ENCODE measurements at regions not wholly inside any gene's neighbourhood (a gene's known extent, or its start where the extent isn't known, plus 50 kb on each side); places are given as distances from the start of the nearest gene placed in this dataset.

DNA sequence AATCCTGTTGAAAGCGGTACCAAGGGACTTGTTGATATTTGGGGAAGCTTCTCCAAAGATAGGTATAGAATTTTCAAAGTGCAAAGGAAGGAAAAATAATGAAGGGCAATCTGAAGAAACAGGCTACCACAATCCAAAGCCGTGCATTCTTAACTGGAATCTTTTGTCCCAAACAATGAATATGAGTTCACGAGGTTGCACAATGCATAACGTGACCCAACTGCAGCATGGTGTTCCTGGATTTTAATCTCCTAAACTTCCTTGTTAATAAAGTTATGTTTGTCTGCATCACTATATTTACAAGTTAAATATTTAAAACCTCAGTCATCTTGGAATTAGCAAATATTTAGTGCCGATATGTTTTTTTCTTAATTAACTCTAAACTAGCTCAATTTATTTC lies 203.7 kb downstream of the WDR11 start:
- H3K27ac ChIP-seq (ENCODE audit: low read depth, low read length) = no peak overlapping the region

DNA sequence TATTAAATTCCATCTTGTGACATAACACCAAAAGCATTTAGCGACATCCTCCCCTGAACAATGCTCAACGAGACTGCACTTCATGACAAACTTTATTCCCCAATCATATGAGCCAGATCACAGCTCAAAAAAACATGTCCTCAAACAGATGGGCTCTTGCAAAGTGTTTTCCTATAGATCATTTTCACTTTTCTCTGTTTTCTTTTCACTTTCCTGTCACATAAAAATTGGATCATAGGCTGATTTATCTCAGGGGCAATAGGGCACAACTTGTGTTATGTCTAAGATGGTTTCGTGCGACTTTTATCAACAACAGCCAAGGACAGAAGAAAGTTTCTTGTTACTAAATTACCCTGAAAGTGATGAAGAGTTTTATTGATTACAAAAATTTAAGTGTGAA lies 206.1 kb downstream of the WDR11 start:
- Histone ChIP-seq H3K4me2 (ENCODE audit: low read depth, low read length, poor library complexity, severe bottlenecking) (no peak overlapping the region), H3K9ac (ENCODE audit: low read length) (no peak overlapping the region), H3K9me3 (ENCODE audit: insufficient read depth, low read length) (no peaks in the 10 kb centered on the region), H3K9me2 (replicated peaks; ENCODE audit: insufficient read depth, low read length) (no peaks in the 10 kb centered on the region), H3K4me3 (ENCODE audit: insufficient read depth, low read length, poor library complexity, severe bottlenecking) (no peak overlapping the region), H3K36me3 (ENCODE audit: low read length) (no peaks in the 10 kb centered on the region), H3F3A (ENCODE audit: insufficient read depth) (no peaks in the 10 kb centered on the region), H3K79me2 (ENCODE audit: insufficient read depth, low read length) (no peaks in the 10 kb centered on the region), H2AFZ (ENCODE audit: low read depth, low read length, severe bottlenecking) (no peak overlapping the region), H3K27me3 (ENCODE audit: low read length) (no peaks in the 10 kb centered on the region), H3K27ac (ENCODE audit: low read depth, low read length) (no peak overlapping the region), H4K20me1 (ENCODE audit: low read depth, low read length) (no peaks in the 10 kb centered on the region)
- TF ChIP-seq, protein P1, sequence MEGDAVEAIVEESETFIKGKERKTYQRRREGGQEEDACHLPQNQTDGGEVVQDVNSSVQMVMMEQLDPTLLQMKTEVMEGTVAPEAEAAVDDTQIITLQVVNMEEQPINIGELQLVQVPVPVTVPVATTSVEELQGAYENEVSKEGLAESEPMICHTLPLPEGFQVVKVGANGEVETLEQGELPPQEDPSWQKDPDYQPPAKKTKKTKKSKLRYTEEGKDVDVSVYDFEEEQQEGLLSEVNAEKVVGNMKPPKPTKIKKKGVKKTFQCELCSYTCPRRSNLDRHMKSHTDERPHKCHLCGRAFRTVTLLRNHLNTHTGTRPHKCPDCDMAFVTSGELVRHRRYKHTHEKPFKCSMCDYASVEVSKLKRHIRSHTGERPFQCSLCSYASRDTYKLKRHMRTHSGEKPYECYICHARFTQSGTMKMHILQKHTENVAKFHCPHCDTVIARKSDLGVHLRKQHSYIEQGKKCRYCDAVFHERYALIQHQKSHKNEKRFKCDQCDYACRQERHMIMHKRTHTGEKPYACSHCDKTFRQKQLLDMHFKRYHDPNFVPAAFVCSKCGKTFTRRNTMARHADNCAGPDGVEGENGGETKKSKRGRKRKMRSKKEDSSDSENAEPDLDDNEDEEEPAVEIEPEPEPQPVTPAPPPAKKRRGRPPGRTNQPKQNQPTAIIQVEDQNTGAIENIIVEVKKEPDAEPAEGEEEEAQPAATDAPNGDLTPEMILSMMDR (IDR thresholded peaks at IDR 0.05; ENCODE audit: insufficient read depth, low read length, poor library complexity, severe bottlenecking) = no peak
- TF ChIP-seq EZH2phosphoT487 (conservative IDR thresholded peaks at IDR 0.05; ENCODE audit: low read length) = no peak

More for the DNA sequence above, 203.7 kb downstream of the WDR11 start:
- no peak overlapping the region for H2AFZ ChIP-seq (ENCODE audit: low read depth, low read length, severe bottlenecking)
- TF ChIP-seq, protein P1 (IDR thresholded peaks at IDR 0.05; ENCODE audit: insufficient read depth, low read length, poor library complexity, severe bottlenecking) = no peak
- TF ChIP-seq EZH2phosphoT487 (conservative IDR thresholded peaks at IDR 0.05; ENCODE audit: low read length) = no peak
- H3K9me2 ChIP-seq (replicated peaks; ENCODE audit: insufficient read depth, low read length) = no peaks in the 10 kb centered on the region
- H3K79me2 ChIP-seq (ENCODE audit: insufficient read depth, low read length) = no peaks in the 10 kb centered on the region
- no peaks in the 10 kb centered on the region for H3K27me3 ChIP-seq (ENCODE audit: low read length)
- no peaks in the 10 kb centered on the region for H3K36me3 ChIP-seq (ENCODE audit: low read length)
- no peaks in the 10 kb centered on the region for H3K9me3 ChIP-seq (ENCODE audit: insufficient read depth, low read length)
- no peaks in the 10 kb centered on the region for H4K20me1 ChIP-seq (ENCODE audit: low read depth, low read length)
- no peak overlapping the region for H3K9ac ChIP-seq (ENCODE audit: low read length)
- no peak overlapping the region for H3K4me2 ChIP-seq (ENCODE audit: low read depth, low read length, poor library complexity, severe bottlenecking)
- no peaks in the 10 kb centered on the region for H3F3A ChIP-seq (ENCODE audit: insufficient read depth)
- H3K4me3 ChIP-seq (ENCODE audit: insufficient read depth, low read length, poor library complexity, severe bottlenecking) = no peak overlapping the region

DNA sequence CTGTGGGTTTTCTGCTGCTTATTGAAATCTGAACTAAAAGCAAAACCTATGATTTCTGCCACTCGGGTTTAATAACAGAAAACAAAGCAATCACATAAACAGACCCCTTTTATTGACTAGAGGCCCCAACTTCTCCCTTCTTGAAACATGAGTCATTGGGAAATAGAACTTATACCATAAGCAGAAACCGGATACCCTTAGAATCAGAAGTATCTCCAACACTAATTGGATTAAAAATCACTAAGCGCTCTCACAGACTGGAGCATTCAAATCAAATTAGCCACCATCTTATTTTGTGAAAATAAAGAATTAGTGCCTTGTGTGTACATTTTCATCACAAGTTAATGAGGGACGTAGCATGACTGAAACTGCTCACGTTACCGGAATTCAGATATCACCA lies 206.9 kb downstream of the WDR11 start:
- Histone ChIP-seq H3K27ac (ENCODE audit: low read depth, low read length) (no peak overlapping the region), H3K36me3 (ENCODE audit: low read length) (no peaks in the 10 kb centered on the region), H3K27me3 (ENCODE audit: low read length) (no peaks in the 10 kb centered on the region), H3K79me2 (ENCODE audit: insufficient read depth, low read length) (no peaks in the 10 kb centered on the region), H2AFZ (ENCODE audit: low read depth, low read length, severe bottlenecking) (no peak overlapping the region), H3K4me2 (ENCODE audit: low read depth, low read length, poor library complexity, severe bottlenecking) (no peak overlapping the region), H3F3A (ENCODE audit: insufficient read depth) (no peaks in the 10 kb centered on the region), H3K9me2 (replicated peaks; ENCODE audit: insufficient read depth, low read length) (no peaks in the 10 kb centered on the region), H3K9me3 (ENCODE audit: insufficient read depth, low read length) (no peaks in the 10 kb centered on the region), H4K20me1 (ENCODE audit: low read depth, low read length) (no peaks in the 10 kb centered on the region), H3K9ac (ENCODE audit: low read length) (no peak overlapping the region), H3K4me3 (ENCODE audit: insufficient read depth, low read length, poor library complexity, severe bottlenecking) (no peak overlapping the region)
- no peak for TF ChIP-seq EZH2phosphoT487 (conservative IDR thresholded peaks at IDR 0.05; ENCODE audit: low read length)
- TF ChIP-seq, protein P1 (IDR thresholded peaks at IDR 0.05; ENCODE audit: insufficient read depth, low read length, poor library complexity, severe bottlenecking) = no peak
